H9 (cell line): ENCODE measurements at regions not wholly inside any gene's neighbourhood (a gene's known extent, or its start where the extent isn't known, plus 50 kb on each side); places are given as distances from the start of the nearest gene placed in this dataset.

Source experiments
- DNase-seq: peaks from one replicate; pipeline ENCODE4 v3.0.0-alpha.2; 2017
- H2AFZ ChIP-seq: one replicate; pipeline ENCODE4 v1.6.1; 2013; ENCODE audit warnings: mild to moderate bottlenecking, low read length, control low read depth, moderate library complexity
- H2AK5ac ChIP-seq: 2 replicates; pipeline ENCODE4 v1.6.1; 2013; ENCODE audit warnings: low read length, control low read depth, mixed read lengths; ENCODE audit not compliant: insufficient read length
- H2BK120ac ChIP-seq: one replicate; pipeline ENCODE4 v1.6.1; 2013; ENCODE audit warnings: low read depth, mild to moderate bottlenecking, low read length, control low read depth, inconsistent platforms; ENCODE audit not compliant: poor library complexity, severe bottlenecking
- H2BK12ac ChIP-seq: 2 replicates; pipeline ENCODE4 v1.6.1; 2013; ENCODE audit warnings: low read length, control low read depth, mixed read lengths, low read depth; ENCODE audit not compliant: insufficient read length
- H2BK15ac ChIP-seq: 2 replicates; pipeline ENCODE4 v1.6.1; 2013; ENCODE audit warnings: low read depth, low read length, control low read depth
- H2BK20ac ChIP-seq: one replicate; pipeline ENCODE4 v1.6.1; 2013; ENCODE audit warnings: low read depth, mild to moderate bottlenecking, low read length, control low read depth, inconsistent platforms; ENCODE audit not compliant: poor library complexity, severe bottlenecking
- H2BK5ac ChIP-seq: 2 replicates; pipeline ENCODE4 v1.6.1; 2013; ENCODE audit warnings: low read length, control low read depth, mixed read lengths; ENCODE audit not compliant: insufficient read length
- H3K14ac ChIP-seq: 2 replicates; pipeline ENCODE4 v1.6.1; 2013; ENCODE audit warnings: low read length, control low read depth; ENCODE audit not compliant: insufficient read depth
- H3K18ac ChIP-seq: 2 replicates; pipeline ENCODE4 v1.6.1; 2013; ENCODE audit warnings: low read depth, mild to moderate bottlenecking, mixed read lengths, low read length, control low read depth; ENCODE audit not compliant: insufficient read length
- H3K23ac ChIP-seq: 2 replicates; pipeline ENCODE4 v1.6.1; 2013; ENCODE audit warnings: low read length, control low read depth, mixed read lengths, low read depth; ENCODE audit not compliant: insufficient read length
- H3K23me2 ChIP-seq: 2 replicates; pipeline ENCODE4 v1.6.1; 2013; ENCODE audit warnings: low read depth, mild to moderate bottlenecking, mixed read lengths, low read length, control low read depth; ENCODE audit not compliant: insufficient read length, poor library complexity, severe bottlenecking
- H3K27ac ChIP-seq: 2 replicates; pipeline ENCODE4 v1.5.1; 2013; ENCODE audit warnings: low read length, control low read depth, mixed read lengths, low read depth; ENCODE audit not compliant: insufficient read length
- H3K27me3 ChIP-seq: 2 replicates; pipeline ENCODE4 v1.6.1; 2013; ENCODE audit warnings: low read length, control low read depth, inconsistent platforms; ENCODE audit not compliant: insufficient read depth
- H3K4ac ChIP-seq: 2 replicates; pipeline ENCODE4 v1.6.1; 2013; ENCODE audit warnings: low read depth, mild to moderate bottlenecking, control low read depth, inconsistent platforms, low read length, moderate library complexity
- H3K4me1 ChIP-seq: 2 replicates; pipeline ENCODE4 v1.6.1; 2013; ENCODE audit warnings: low read length, control low read depth, inconsistent platforms; ENCODE audit not compliant: insufficient read depth
- H3K4me2 ChIP-seq: 2 replicates; pipeline ENCODE4 v1.6.1; 2013; ENCODE audit warnings: low read length, control low read depth, mixed read lengths; ENCODE audit not compliant: insufficient read length, insufficient read depth
- H3K56ac ChIP-seq: 2 replicates; pipeline ENCODE4 v1.6.1; 2013; ENCODE audit warnings: low read depth, mild to moderate bottlenecking, mixed read lengths, low read length, control low read depth; ENCODE audit not compliant: insufficient read length
- H3K79me1 ChIP-seq: 2 replicates; pipeline ENCODE4 v1.6.1; 2013; ENCODE audit warnings: low read depth, mild to moderate bottlenecking, moderate library complexity, low read length, control low read depth, inconsistent platforms; ENCODE audit not compliant: insufficient read depth, poor library complexity, severe bottlenecking
- H3K79me2 ChIP-seq: 2 replicates; pipeline ENCODE4 v1.6.1; 2013; ENCODE audit warnings: low read length, control low read depth, inconsistent platforms; ENCODE audit not compliant: insufficient read depth
- H3K9ac ChIP-seq: 2 replicates; pipeline ENCODE4 v1.6.1; 2013; ENCODE audit warnings: low read length, control low read depth, mixed read lengths; ENCODE audit not compliant: insufficient read length; ENCODE audit errors: extremely low read depth
- H3K9me3 ChIP-seq: one replicate; pipeline ENCODE4 v1.6.1; 2013; ENCODE audit warnings: low read depth, low read length, inconsistent platforms; ENCODE audit not compliant: control insufficient read depth
- H3T11ph ChIP-seq: one replicate; pipeline ENCODE4 v1.6.1; 2013; ENCODE audit warnings: mild to moderate bottlenecking, low read length, control low read depth, inconsistent platforms
- H4K20me1 ChIP-seq: one replicate; pipeline ENCODE4 v1.6.1; 2013; ENCODE audit not compliant: control insufficient read depth, insufficient read length, insufficient read depth
- H4K5ac ChIP-seq: 2 replicates; pipeline ENCODE4 v1.6.1; 2013; ENCODE audit warnings: low read depth, mild to moderate bottlenecking, mixed read lengths, low read length, control low read depth; ENCODE audit not compliant: insufficient read length
- H4K8ac ChIP-seq: replicated peaks from 2 replicates; pipeline ENCODE4 v1.6.1; 2013; ENCODE audit warnings: low read length, control low read depth, mixed read lengths, low read depth; ENCODE audit not compliant: insufficient read length
- H4K91ac ChIP-seq: 2 replicates; pipeline ENCODE4 v1.6.1; 2013; ENCODE audit warnings: low read depth, mild to moderate bottlenecking, moderate library complexity, mixed read lengths, low read length, control low read depth; ENCODE audit not compliant: insufficient read length
- H3K27ac Mint-ChIP-seq, 3 experiments: 2 replicates in 2 of 3; 3 replicates in 1 of 3; pipeline ENCODE4 v1.8.0; 2020 to 2021; ENCODE audit warnings: mixed read lengths in 3 of 3, mild to moderate bottlenecking in 1 of 3, moderate library complexity in 1 of 3
- H3K27me3 Mint-ChIP-seq: 2 replicates; pipeline ENCODE4 v1.8.0; 2021; ENCODE audit warnings: low read depth, mild to moderate bottlenecking, moderate library complexity, mixed read lengths
- H3K36me3 Mint-ChIP-seq, 3 experiments: 2 replicates in 2 of 3; 3 replicates in 1 of 3; pipeline ENCODE4 v1.8.0; 2020 to 2021; ENCODE audit warnings: low read depth in 3 of 3, mixed read lengths in 3 of 3; ENCODE audit not compliant: insufficient read depth in 1 of 3
- H3K4me1 Mint-ChIP-seq, 2 experiments: 2 replicates each; pipeline ENCODE4 v1.8.0; 2020; ENCODE audit warnings: mixed read lengths in 2 of 2
- H3K4me3 Mint-ChIP-seq, 2 experiments: 2 replicates in 1 of 2; 3 replicates in 1 of 2; pipeline ENCODE4 v1.8.0; 2020 to 2021; ENCODE audit warnings: mild to moderate bottlenecking in 2 of 2, mixed read lengths in 2 of 2, moderate library complexity in 1 of 2
- H3K9me3 Mint-ChIP-seq, 2 experiments: 2 replicates in 1 of 2; 3 replicates in 1 of 2; pipeline ENCODE4 v1.8.0; 2020; ENCODE audit warnings: mild to moderate bottlenecking in 2 of 2, mixed read lengths in 2 of 2, moderate library complexity in 1 of 2
- WGBS: extraction: QIAGEN DNeasy Blood & Tissue Kit; methylation state at CpG from one replicate; pipeline ENCODE4 v1.1.7; 2013; ENCODE audit warnings: missing lambda C conversion rate, low lambda C conversion rate, mixed read lengths; ENCODE audit not compliant: insufficient read length; ENCODE audit errors: extremely low coverage; 5-methylcytosine and 5-hydroxymethylcytosine counted together
- TF ChIP-seq, protein P1 (sequence below): fragments of 200-600 bp; sonication (generic); conservative IDR thresholded peaks from 3 replicates; pipeline ENCODE4 v1.8.0; 2021; ENCODE audit warnings: antibody characterized with exemption, mild to moderate bottlenecking

- Mint-ChIP-seq H3K27me3 (no peaks in the 10 kb centered on the region), H3K36me3 (no peaks in the 10 kb centered on the region), H3K4me3 (no peak overlapping the region), H3K27ac (no peak overlapping the region), H3K9me3 (peaks cover 0 to 2% of the 10 kb centered on the region in 2 experiments; a peak in 1 of 5 replicates), H3K4me1 (no peaks in the 10 kb centered on the region; a peak in 1 of 4 replicates)
- H2AK5ac ChIP-seq, result no peak overlapping the region
- no peaks in the 10 kb centered on the region for H3K79me1 ChIP-seq
- no peaks in the 10 kb centered on the region for H3K4me1 ChIP-seq
- H2AFZ ChIP-seq, result no peak overlapping the region
- H4K5ac ChIP-seq, result no peak overlapping the region
- no peak overlapping the region for H2BK20ac ChIP-seq
- H2BK120ac ChIP-seq, result no peak overlapping the region
- no peak overlapping the region for H2BK5ac ChIP-seq
- H2BK15ac ChIP-seq, result no peak overlapping the region
- H3K27me3 ChIP-seq, result no peaks in the 10 kb centered on the region
- WGBS, result no CpG with 5 or more reads among the region's 7 CpGs
- no peak overlapping the region for H3K9ac ChIP-seq
- no peaks in the 10 kb centered on the region for H3K9me3 ChIP-seq
- no peak overlapping the region for H3K4me2 ChIP-seq
- no peak overlapping the region for H3K14ac ChIP-seq
- TF ChIP-seq, protein P1, sequence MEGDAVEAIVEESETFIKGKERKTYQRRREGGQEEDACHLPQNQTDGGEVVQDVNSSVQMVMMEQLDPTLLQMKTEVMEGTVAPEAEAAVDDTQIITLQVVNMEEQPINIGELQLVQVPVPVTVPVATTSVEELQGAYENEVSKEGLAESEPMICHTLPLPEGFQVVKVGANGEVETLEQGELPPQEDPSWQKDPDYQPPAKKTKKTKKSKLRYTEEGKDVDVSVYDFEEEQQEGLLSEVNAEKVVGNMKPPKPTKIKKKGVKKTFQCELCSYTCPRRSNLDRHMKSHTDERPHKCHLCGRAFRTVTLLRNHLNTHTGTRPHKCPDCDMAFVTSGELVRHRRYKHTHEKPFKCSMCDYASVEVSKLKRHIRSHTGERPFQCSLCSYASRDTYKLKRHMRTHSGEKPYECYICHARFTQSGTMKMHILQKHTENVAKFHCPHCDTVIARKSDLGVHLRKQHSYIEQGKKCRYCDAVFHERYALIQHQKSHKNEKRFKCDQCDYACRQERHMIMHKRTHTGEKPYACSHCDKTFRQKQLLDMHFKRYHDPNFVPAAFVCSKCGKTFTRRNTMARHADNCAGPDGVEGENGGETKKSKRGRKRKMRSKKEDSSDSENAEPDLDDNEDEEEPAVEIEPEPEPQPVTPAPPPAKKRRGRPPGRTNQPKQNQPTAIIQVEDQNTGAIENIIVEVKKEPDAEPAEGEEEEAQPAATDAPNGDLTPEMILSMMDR, result no peak
- no peak overlapping the region for H4K91ac ChIP-seq
- H3K18ac ChIP-seq, result no peak overlapping the region
- no peaks in the 10 kb centered on the region for H4K20me1 ChIP-seq
- no peak overlapping the region for H4K8ac ChIP-seq
- no peak overlapping the region for H3K4ac ChIP-seq
- DNase-seq, result no peak
- H3K23ac ChIP-seq, result no peak overlapping the region
- no peak overlapping the region for H3T11ph ChIP-seq
- H3K56ac ChIP-seq, result no peak overlapping the region
- no peak overlapping the region for H3K27ac ChIP-seq
- H3K79me2 ChIP-seq, result no peaks in the 10 kb centered on the region
- H2BK12ac ChIP-seq, result no peak overlapping the region
- no peaks in the 10 kb centered on the region for H3K23me2 ChIP-seq
These were observed 631.9 kb downstream of the PSAT1 start for GRCh38 chr9:78928625-78929405.
